Renal pelvis (tissue), 1 donor: ENCODE measurements at regions not wholly inside any gene's neighbourhood (a gene's known extent, or its start where the extent isn't known, plus 50 kb on each side); places are given as distances from the start of the nearest gene placed in this dataset.

ENCODE experiments used
- DNase-seq: peaks from one replicate; pipeline ENCODE4 v3.0.0-alpha.2; 2013

DNA sequence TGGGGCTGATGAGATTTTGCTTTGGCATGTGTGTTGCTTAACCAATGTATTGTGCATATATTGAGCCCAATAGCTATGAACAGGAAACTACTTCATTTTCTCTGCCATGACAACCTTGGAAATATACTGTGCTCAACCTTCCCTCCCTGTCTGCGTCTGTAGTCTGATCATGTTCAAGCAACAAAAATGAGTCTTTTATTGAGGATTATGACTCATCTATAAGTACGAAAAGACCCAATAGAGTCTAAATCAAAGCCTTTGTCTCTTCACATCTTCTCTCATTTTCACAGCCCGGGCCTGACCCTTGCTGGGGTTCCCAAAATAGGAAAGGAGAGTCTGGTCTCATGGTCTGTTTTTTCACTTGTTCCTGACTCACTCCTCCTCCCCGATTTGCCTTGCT lies 158.2 kb downstream of the CAND1 start:
- DNase-seq = no peak

DNA sequence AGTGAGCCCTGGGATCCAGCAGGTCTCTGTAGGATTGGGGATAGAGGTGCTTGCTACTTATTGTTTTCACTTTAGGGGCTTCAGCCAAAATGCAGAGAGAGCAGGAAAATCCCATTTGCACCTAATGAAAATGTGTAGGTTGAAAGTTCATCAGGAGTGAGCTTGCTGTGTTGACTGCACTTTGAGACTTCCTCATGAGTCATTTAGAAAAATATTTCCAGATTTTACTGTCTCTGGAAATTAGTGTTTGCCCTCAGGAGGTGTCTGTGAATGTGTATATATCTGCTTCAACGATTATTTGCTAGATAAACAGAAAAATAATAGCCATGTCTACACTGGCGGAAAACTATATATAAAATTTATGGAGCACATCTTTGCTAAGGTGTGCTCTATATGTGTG lies 159.3 kb downstream of the CAND1 start:
- DNase-seq = no peak

DNA sequence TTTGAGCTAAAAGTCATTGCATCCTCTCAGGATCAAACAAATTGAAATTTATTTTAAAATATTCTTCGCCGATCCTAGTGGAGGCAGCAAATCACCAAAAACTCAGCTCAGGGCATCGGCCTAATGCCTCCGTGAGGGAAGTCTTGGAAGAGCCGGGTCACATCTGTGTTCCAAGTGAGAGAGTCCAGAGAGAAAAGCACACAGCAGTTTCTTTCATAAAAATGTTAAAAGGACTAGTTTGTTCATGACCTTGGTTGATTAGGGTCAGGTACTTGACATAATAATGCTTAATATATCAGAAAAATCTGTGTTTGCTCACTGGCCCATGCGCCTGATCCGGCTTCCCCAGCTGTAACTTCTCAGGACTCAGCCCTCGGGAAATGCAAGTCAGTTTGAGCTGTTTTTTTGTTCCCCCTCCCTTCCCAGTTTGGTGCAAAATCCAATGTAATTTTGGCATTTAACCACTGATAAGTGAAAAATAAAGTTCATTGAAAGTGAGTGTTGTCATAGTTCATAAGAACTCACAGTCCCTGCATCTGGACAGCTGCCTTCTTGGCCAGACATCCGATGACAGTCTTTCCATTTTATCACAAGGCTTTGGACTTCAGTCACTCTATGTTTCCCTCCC lies 161.7 kb downstream of the CAND1 start:
- DNase-seq = peak; percentile 88

DNA sequence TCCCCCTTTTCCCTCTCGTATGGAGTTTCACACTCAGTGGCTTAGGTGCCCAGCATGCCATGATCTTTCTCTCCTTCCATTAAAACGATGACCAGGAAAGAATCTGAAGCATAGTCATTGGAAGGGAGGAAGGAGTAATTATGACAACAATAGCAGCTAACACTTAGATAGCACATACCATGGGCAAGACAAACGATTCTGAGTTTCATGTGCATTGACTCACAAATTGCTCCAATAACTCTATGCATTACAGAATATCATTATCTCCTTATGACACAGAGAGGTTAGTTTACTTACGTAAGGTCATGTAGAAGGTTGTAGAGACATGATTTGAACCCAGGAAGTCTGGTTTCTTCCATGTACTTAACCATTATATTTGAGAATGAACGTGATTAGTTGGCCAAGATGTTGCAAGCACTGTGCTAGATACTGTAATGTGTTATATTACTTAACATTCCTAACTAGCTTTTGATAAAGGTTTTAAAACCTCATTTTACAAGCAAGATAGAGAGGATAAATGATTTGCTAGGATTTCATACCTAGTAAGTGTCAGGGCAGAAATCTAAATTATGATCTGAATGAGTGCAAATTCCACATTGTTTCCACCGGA lies 162.4 kb downstream of the CAND1 start:
- DNase-seq = no peak

DNA sequence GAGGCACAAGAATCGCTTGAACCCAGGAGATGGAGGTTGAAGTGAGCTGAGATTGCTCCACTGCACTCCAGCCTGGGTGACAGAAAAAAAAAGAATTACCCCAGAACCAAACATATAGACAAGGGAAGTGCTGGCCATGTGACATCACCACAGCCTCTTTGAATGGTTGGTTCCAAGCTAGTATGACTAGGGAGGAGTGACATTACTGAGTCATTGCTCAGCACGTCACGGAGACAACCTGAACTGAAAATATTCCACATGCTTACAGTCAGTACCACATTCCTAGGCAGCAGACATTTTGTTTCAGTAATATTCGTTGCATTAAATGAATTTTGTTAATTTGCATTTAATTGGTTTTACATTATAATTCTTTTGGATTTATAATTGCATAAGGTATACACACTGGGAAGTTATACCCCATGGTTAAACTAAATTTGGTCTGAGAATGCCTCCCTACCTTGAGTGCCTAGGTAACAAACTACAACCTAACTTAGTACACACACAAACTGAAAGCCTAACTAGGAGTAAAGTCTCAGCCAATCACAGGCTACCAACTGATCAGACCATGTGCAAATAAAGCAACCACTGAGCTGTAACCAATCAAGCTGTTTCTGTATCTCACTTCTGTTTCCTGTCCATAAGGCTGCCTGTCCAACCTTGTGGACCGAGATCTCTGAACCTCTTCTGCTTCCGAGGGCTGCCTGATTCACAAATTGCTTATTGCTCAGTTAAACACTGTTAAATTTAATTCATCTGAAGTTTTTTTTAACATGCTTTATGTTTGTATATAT lies 164.4 kb downstream of the CAND1 start:
- no peak for DNase-seq

DNA sequence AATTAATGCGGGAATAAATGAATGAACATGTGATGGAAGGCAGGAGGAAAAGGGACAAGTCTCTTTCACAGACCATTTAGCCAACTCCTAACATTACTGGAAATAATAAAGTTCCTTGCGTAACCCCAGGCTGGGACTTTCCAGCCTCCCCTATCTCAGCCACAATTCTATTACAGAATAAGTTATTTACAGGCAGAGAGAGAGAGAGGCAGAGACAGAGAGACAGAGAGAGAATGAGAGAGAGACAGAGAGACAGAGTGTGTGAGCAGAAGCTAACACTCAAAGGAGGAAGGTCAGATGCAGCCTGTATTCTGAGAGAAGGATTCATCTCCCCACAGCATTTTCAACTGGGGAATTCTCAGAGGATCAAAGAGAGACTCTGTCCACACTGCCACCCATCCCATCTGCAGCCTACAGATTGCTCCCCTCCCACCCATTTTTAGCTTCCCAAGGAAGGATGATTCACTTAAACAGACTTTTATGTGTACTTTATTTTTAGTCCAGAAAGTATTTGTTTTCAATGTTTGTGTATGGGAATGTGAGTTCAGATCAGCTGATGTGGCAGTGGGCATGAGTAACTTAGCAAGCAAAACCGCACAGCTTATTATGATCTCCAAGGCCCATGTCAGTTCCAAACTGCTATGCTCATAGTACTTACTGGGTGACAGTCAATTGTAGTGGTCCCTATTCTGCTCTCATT lies 165.7 kb downstream of the CAND1 start:
- no peak for DNase-seq

DNA sequence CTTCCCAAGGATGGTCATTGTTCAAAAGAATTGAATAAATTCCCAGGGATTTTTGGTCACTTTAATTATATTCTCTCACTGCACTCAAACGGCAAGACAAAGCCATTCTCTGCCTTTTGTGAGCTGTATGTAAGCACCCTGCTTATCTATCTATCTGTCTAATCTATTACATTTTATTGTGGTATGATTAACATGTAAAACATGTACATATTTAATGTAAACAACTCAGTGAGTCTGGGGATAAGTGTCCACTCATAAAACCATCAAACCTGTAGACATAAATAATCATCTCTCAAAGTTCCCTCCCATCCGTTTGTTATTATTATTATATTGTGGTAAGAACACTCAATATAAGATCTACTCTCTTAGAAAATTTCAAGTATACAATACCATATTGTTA lies 167.1 kb downstream of the CAND1 start:
- no peak for DNase-seq

DNA sequence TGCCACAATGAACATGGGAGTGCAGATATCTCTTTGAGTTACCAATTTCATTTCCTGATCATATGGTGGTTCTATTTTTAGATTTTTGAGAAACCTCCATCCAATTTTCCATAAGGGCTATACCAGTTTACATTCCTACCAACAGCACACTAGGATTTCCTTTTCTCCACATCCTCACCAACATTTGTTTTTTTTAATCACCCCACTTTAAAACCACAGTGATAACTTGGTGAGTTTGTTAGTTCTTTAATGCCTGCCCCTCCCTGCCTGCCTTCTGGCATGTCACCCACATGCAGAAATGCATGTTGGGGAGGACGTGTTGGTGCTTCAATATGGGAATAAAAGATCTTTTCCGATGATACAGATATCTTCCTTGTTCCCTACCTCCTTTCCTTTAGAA lies 167.9 kb downstream of the CAND1 start:
- no peak for DNase-seq

DNA sequence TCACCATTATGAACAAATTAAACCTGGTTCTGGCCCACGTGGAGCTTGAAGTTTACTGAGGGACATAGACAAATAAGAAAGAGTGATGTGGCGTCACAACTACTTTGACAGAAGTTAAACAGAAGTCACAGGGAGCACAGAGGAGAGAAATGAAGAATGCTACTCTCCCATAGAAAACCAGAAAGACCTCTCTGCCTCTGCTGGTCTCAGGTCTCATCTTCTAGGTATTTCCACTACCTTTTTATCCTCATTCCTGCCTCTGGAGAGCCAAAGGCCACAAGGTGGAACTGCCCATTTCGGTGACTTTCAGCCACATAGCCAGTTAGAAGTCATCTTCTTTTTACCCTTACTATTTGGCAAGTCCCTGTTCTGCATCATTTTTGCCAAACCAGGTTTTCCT lies 170.5 kb downstream of the CAND1 start:
- no peak for DNase-seq

DNA sequence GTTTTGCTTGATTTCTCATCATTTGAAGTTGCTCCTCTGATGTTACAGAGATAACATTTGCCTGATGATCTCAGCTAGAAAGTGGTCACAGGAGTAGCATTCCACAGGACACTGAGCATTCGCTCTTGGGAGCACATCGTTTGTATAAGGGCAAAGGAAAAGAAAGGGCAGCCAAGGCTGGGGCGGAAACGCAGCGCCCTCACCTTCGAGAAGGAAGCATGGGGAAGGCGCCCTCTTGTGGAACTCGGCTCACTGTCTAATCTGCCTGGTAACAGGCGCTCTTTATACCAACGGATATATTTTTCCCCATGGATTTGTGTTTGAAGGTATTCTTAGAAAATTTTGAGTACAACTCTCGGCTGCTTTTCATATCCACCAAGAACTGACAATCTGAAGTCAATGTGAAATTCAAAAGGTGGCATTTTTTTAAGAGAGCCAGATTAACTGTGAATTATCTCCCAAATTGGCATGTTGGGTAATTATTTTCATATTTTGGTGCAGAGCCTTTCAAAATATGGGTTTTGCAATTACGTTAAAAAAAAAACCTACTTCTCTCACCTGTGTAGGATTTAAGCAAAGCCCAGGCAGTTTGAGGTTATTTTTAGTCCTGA lies 172.7 kb downstream of the CAND1 start:
- DNase-seq = peak; percentile 78

DNA sequence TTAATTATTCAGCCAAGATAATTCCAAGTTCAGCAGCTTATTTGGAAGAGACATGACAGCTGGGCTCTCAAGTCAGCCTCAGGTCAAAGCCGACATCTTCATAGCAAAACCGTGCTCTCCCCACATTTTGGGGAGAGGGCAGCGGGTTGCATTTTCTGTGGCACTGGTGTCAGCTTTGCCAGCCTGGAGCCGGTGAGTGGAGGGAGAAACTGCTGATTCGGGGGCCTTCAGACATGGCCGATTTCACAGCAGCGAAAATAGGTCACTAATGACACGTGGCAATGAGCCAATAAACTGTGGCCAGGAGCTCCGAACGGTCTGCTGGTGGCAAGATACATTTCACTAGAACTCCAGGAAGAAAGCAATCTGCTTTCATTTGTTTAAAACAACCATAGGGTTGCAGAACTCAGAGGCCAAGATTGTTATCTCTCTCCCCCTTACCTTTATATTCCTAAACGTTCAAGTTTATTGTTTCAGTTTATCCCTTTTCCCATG lies 173.2 kb downstream of the CAND1 start:
- DNase-seq = no peak

DNA sequence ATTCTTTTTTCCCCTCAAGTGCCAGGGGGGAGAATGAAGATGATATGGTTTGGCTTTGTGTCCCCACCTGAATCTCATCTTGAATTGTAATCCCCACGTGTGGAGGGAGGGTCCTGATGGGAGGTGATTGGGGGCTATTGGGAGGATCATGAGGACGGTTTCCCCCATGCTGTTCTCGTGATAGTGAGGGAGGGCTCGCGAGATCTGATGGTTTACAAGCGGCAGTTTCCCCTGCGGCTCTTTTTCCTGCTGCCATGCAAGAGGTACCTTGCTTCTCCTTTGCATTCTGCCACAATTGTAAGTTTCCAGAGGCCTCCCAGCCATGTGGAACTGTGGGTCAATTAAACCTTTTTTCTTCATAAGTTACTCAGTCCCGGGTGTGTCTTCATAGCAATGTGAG lies 173.7 kb downstream of the CAND1 start:
- no peak for DNase-seq

DNA sequence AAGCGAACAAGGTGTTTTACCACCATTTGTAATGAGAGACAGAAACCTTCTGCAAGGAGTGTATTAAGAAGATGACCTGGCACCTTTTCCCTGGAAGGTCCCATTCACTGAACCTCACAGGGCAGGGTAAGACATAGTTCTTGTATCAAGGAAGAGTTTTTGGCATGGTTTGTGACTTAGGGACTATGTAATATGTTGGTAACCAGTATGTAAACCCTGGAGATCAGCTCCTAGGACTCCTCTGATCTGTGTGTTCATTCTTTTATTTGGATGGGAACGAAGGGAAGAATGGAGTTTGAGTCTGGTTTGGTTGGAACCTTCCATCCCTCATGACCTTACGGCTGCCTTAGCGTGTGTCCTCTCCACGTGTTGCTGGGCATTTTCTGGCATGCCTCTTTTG lies 175.4 kb downstream of the CAND1 start:
- DNase-seq = no peak

DNA sequence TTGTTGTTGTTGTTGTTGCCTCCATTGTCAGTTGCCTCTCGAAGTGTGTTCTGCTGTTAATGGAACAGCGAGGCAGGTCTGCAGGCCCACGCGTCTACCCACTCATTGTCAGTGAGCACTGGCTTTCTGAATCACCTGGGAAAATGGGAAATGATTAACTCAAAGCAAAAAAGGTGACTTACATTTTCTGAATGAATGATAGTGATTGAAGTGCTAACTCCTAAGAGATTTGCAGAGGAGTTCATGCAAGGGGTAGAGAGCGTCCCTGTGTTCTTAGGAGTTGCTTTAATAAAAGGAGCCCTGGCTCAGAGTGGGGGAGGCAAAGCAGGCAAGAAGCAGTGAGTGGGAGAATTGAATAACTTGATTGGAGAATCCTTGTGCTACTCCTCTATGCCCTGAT lies 177.6 kb downstream of the CAND1 start:
- no peak for DNase-seq

DNA sequence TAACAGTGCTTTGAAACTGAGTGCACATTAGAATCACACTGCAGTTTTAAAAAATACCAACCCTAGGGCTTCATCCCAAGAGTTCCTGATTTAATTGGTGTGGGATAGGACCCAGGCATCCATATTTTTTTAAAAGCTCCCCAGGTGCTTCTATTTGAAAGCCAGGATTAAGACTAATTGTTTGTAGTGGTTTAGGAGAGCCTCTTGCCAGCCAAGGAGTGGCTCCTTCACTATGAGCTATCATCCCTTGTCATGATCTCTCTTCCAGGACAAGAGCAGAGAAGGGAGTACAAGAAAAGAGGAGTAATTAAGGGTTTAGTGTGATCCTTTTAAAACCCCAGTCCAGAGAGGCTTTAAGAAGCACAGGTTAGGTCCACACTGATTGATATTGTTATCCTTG lies 178.0 kb downstream of the CAND1 start:
- no peak for DNase-seq

DNA sequence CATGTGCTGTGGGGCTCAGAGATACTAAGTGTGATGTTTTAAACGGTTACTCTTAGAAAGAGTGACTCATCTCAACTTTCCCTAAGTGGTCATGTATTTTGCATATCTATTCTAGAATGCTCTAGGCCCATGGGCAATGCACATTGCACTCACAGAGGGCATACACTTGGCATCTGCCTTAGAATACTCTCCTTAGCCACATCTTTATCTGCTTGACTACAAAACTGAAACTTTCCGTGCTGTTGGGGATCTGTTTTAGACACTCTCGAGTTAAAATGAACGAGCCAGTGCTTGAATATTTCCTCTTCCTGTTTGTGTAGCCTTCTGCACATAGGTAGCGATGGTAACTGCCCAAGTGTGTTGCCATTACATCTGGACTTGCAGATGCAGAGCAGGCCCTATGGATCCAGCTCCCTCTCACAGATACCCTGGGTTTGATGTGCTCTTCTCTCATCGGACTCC lies 180.5 kb downstream of the CAND1 start:
- no peak for DNase-seq

DNA sequence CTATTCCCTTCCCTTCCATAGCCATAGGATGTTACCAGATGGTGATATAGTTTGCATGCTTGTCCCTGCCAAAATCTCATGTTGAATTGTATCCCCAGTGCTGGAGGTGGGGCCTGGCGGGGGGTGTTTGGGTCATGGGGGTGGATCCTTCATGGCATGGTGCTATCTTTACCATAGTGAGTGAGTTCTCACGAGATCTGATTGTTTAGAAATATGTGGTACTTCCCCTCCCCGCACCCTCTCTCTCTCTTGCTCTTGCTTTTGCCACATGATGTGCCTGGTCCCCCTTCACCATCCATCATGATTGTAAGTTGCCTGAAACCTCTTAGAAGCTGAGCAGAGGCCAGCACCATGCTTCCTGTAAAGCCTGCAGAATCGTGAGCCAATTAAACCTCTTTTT lies 181.3 kb downstream of the CAND1 start:
- no peak for DNase-seq

DNA sequence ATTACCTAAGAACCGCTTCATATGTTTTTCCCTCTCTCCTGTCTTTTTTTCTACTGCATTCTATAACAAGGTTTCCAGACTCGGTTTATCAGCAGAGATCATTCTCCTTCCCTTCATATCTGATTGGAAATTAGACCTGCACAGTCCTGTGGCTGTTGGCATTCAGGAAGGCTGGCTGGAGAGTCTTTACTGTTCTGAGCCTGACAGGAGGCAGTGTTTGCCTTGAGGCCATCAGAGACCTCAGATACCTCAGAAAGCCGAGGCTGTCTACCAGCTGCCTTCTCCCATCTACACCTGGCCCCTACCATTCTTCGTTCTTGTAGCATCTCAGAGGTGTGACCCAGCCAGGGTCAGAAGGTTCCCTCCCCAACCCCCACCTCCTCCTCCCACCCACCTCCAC lies 182.0 kb downstream of the CAND1 start:
- DNase-seq = no peak

DNA sequence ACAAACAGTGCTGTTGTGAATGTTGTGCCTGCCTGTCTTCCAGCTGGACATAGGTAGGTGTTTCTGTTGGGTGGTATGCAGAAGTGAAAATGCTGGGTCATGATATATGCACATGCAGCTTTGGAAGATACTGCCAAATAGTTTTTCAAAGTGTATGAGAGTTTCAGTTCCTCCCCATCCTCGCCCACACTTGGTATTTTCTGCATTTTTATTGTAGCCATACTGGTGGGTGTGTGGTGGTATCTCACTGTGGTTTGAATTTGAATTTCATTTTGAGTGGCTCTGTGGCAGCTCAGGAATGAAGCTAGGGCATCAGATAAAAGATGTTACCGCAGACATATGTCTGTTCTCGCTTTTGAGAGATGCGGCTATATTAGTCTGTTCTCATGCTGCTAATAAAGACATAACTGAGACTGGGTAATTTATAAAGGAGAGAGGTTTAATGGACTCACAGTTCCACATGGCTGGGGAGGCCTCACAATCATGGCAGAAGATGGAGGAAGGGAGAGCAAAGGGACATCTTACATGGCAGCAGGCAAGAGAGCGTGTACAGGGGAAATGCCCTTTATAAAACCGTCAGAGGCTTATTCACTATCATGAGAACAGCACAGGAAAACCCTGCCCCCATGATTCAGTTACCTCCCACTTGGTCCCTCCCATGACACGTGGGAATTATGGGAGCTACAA lies 183.1 kb downstream of the CAND1 start:
- DNase-seq = no peak

DNA sequence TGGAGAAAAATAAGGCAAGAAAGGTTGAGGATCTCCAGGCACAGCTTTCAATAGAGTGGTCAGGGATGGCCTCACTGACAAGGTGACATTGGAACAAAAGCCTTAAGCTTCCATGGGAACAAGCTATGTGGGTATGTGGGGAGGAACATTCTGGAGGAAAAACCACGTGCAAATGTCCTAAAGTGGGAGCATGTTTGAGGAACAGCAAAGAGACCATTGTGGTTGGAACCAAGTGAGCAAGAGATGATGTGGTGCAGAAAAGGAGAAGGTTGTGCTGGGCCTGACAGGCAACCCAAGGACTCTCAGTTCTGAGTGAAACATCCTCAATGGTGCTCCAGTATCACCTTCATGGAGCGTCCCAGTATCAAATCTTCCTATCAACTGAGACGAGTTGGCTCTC lies 184.0 kb downstream of the CAND1 start:
- DNase-seq = no peak

DNA sequence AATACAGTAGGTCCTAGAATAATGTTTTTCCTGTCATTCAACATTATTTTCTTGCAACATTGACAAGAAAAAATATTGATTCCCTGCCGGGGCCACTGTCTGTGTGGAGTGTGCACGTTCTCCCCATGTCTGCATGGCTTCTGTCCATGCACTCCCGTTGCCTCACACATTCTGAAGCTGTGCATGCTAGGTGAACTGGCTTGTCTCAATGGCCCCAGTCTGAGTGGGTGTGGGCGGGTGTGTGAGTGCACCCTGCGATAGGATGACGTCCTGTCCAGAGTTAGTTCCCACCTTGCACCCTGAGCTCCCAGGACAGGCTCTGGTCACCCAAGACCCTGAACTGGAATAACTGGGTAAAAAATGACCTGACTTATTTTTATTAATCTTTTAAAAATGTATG lies 186.1 kb downstream of the CAND1 start:
- no peak for DNase-seq
